Right lobe of liver (tissue), 6 donors: ENCODE measurements at regions not wholly inside any gene's neighbourhood (a gene's known extent, or its start where the extent isn't known, plus 50 kb on each side); places are given as distances from the start of the nearest gene placed in this dataset.
"Not testable (repeated sequence)": the region's sequence is repeated elsewhere in the genome, so short reads cannot be mapped to it uniquely, and the experiment has no call there.

Experiments
- ATAC-seq, 4 donors: fragments of 200-7000 bp; cut with Tn5 transposase; one replicate each; pipeline ENCODE4 v1.9.1; 2020; ENCODE audit warnings: mild to moderate bottlenecking in 4 of 4, moderate library complexity in 4 of 4
- DNase-seq, 3 donors: peaks; one replicate each; pipeline ENCODE4 v3.0.0-alpha.2; 2020
- H3K27ac ChIP-seq, 3 donors: fragments of 200-600 bp; one replicate each; pipeline ENCODE4 v1.8.0; 2022
- H3K27me3 ChIP-seq, 2 donors: fragments of 200-600 bp; one replicate each; pipeline ENCODE4 v1.8.0; 2022
- H3K36me3 ChIP-seq, 4 donors: fragments of 200-600 bp; sonication (generic) in 1 of 4; one replicate each; pipeline versions ENCODE4 v1.5.1 to v1.8.0; 2017 to 2022; ENCODE audit warnings: control low read depth in 1 of 4
- H3K4me1 ChIP-seq, 4 donors: fragments of 200-600 bp; sonication (generic) in 1 of 4; one replicate each; pipeline versions ENCODE4 v1.5.1 to v1.8.0; 2017 to 2022; ENCODE audit warnings: control low read depth in 1 of 4
- H3K4me3 ChIP-seq, 3 donors: fragments of 200-600 bp; one replicate each; pipeline ENCODE4 v1.8.0; 2022
- H3K9me3 ChIP-seq, 4 donors: fragments of 200-600 bp; sonication (generic) in 1 of 4; one replicate each; pipeline versions ENCODE4 v1.5.1 to v1.8.0; 2017 to 2022; ENCODE audit warnings: control low read depth in 1 of 4
- POLR2A ChIP-seq: fragments of 450-650 bp; IDR thresholded peaks from one replicate; pipeline ENCODE4 v1.6.1; 2017; ENCODE audit warnings: antibody characterized with exemption, mild to moderate bottlenecking
- WGBS: methylation state at CpG from one replicate; pipeline ENCODE4 v1.1.6; 2018; ENCODE audit warnings: low coverage, low lambda C conversion rate; ENCODE audit not compliant: insufficient coverage; ENCODE audit errors: missing lambda C conversion rate; 5-methylcytosine and 5-hydroxymethylcytosine counted together
- intact Hi-C, 2 donors: fragments of 100-400 bp; cut with DNase I; formaldehyde crosslinking; loops; one replicate each; pipeline versions ENCODE4 v1.11.2 to v1.14.1; 2022
- TF ChIP-seq, protein P1 (sequence below), 4 donors: fragments of 200-600 bp in 3 of 4; fragments of 450-650 bp in 1 of 4; IDR thresholded peaks; one replicate each; pipeline versions ENCODE4 v1.5.1 to v1.8.0; 2016 to 2022; ENCODE audit warnings: antibody characterized with exemption in 4 of 4, mild to moderate bottlenecking in 2 of 4
- donor health status: DM: no; HTN: yes; CAD: no.
- donor health status: DM: no; HTN: no; CAD: no.
- donor health status: DM: no; HTN: no; CAD: no.
- donor health status: DM: no; HTN: yes; CAD: no.
- donor health status: DM: no; HTN: yes; CAD: no.

DNA sequence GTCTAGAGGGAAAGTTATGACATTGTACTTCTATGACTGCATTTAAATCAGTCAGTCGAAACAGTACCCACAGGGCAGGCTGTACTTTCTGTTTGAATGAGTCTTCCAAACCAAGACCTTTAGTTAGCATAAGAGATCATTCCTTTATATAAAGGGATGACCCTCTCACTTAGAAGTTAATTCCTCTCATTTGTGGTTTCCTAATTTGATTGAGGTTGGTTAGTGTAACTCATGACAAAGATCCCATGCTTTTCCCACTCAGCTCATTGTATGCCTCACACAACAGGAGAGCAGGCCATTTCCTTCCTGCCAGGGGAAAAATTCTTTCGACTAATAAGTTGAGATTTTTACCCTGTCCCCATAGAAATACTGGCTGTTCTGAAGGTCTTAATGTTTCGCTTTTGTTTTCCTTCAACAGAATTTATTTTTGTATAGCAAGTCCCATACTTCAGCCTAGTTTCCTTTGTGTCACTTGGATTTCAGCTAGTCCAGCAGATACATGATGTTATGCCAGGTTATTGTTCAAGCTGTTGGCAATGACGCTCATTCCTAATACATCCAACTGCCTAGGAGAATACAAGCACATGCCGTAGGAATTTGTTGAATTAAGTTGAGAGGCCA is 500.7 kb downstream of the SPATA31D1 start:
- Histone ChIP-seq H3K4me1 (peaks cover 0 to 23% (median 9%) of the 10 kb centered on the region in 4 donors), H3K4me3 (no peak overlapping the region), H3K9me3 (no peaks in the 10 kb centered on the region), H3K36me3 (no peaks in the 10 kb centered on the region), H3K27ac (peak overlapping the region; percentile 27 to 88 (median 74)), H3K27me3 (no peaks in the 10 kb centered on the region)
- intact Hi-C loops: no loop called here
- ATAC-seq: peak; percentile 52 to 69 (median 61)
- DNase-seq: peak in 1 of 3 donors; percentile 46
- TF ChIP-seq, protein P1, sequence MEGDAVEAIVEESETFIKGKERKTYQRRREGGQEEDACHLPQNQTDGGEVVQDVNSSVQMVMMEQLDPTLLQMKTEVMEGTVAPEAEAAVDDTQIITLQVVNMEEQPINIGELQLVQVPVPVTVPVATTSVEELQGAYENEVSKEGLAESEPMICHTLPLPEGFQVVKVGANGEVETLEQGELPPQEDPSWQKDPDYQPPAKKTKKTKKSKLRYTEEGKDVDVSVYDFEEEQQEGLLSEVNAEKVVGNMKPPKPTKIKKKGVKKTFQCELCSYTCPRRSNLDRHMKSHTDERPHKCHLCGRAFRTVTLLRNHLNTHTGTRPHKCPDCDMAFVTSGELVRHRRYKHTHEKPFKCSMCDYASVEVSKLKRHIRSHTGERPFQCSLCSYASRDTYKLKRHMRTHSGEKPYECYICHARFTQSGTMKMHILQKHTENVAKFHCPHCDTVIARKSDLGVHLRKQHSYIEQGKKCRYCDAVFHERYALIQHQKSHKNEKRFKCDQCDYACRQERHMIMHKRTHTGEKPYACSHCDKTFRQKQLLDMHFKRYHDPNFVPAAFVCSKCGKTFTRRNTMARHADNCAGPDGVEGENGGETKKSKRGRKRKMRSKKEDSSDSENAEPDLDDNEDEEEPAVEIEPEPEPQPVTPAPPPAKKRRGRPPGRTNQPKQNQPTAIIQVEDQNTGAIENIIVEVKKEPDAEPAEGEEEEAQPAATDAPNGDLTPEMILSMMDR (IDR thresholded peaks at IDR 0.05): no peak
- no peak for TF ChIP-seq POLR2A
- WGBS: 27% methylated on average over 5 of the region's 5 CpGs

DNA sequence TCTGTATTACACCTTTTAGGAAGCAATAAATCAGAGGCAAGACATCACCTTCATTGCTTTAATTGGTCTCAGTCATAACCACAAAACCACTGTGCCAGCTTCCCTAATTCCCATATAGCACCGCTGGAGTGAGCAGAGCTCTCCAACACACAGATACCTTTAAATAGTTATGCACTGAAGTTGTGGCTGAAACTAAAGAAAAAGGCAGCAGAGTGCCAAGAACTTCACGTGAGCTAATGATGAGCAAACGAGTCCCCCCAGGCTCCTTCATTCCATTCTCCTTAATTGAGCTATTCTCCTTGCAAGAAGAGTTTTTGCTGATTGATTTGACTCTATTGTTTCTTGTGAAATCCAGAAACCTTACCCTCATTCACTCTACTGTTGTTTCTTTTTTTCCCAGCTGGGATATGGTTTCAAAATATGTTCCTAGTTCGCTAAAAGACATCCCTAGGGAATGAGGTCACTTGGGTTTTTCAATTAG is 501.5 kb downstream of the SPATA31D1 start:
- TF ChIP-seq, protein P1 (IDR thresholded peaks at IDR 0.05): no peak
- TF ChIP-seq POLR2A: no peak
- WGBS: 49% methylated on average over 4 of the region's 4 CpGs
- intact Hi-C loops: no loop called here
- ATAC-seq (no peak), DNase-seq (no peak)
- no peaks in the 10 kb centered on the region for H3K27me3 ChIP-seq
- H3K4me3 ChIP-seq: no peak overlapping the region
- H3K36me3 ChIP-seq: no peaks in the 10 kb centered on the region
- no peaks in the 10 kb centered on the region for H3K9me3 ChIP-seq
- H3K27ac ChIP-seq: peak overlapping the region in 1 of 3 donors; percentile 88
- peaks cover 0 to 23% (median 9%) of the 10 kb centered on the region in 4 donors for H3K4me1 ChIP-seq

GRCh38 chr9:82490821-82491220 is 502.2 kb downstream of the SPATA31D1 start:
- WGBS: 92% methylated on average over 5 of the region's 5 CpGs
- H3K9me3 ChIP-seq, intact Hi-C loops, H3K4me3 ChIP-seq, H3K36me3 ChIP-seq, DNase-seq, ATAC-seq, H3K27me3 ChIP-seq, H3K27ac ChIP-seq: not testable (repeated sequence)
- H3K4me1 ChIP-seq: peaks cover 0 to 23% (median 9%) of the 10 kb centered on the region in 4 donors

DNA sequence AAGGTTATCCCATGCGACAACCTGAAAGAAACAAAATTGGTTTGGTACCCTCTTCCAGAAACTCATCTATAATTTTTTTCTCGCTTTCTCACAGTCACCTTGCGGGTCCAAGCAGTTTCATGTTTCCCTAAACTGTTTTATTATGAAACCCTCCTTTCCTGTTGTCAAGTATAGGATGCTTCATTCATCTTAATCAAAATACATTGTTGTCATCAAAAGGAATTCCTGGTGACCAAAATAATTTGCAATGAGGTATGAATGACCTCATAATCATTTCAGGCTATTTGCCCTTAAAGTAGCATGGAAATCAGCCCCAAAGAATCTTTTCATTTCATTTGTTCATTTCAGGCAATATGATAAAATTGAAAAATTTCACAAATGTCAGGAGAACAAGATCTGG is 503.0 kb downstream of the SPATA31D1 start:
- TF ChIP-seq, protein P1 (IDR thresholded peaks at IDR 0.05): no peak
- TF ChIP-seq POLR2A: no peak
- no peak for DNase-seq
- intact Hi-C loops: no loop called here
- Histone ChIP-seq H3K36me3 (no peaks in the 10 kb centered on the region), H3K27ac (no peak overlapping the region), H3K4me3 (no peak overlapping the region), H3K9me3 (no peaks in the 10 kb centered on the region), H3K27me3 (no peaks in the 10 kb centered on the region), H3K4me1 (peaks cover 0 to 23% (median 9%) of the 10 kb centered on the region in 4 donors)
- ATAC-seq: no peak
- 84% methylated on average over 3 of the region's 3 CpGs for WGBS

GRCh38 chr9:82492274-82492673 is 503.7 kb downstream of the SPATA31D1 start:
- Histone ChIP-seq H3K27me3 (no peaks in the 10 kb centered on the region), H3K9me3 (no peaks in the 10 kb centered on the region), H3K4me3 (no peak overlapping the region), H3K4me1 (peaks cover 0 to 23% (median 9%) of the 10 kb centered on the region in 4 donors), H3K36me3 (no peaks in the 10 kb centered on the region), H3K27ac (no peak overlapping the region)
- intact Hi-C loops: no loop called here
- DNase-seq (no peak), ATAC-seq (no peak)
- WGBS: 34% methylated on average over 4 of the region's 4 CpGs
- TF ChIP-seq, protein P1 (IDR thresholded peaks at IDR 0.05): peak; percentile 17 to 50 (median 32)
- no peak for TF ChIP-seq POLR2A
